ELF-1 (cell line): ENCODE measurements at regions not wholly inside any gene's neighbourhood (a gene's known extent, or its start where the extent isn't known, plus 50 kb on each side); places are given as distances from the start of the nearest gene placed in this dataset.

Experiments used
- DNase-seq: peaks from one replicate; pipeline ENCODE4 v3.0.0-alpha.2; 2016; ENCODE audit warnings: low read depth, low spot score

GRCh38 chr2:225766431-225766830, 366.9 kb downstream of the NYAP2 start:
- DNase-seq = no peak

GRCh38 chr2:225765820-225766219, 366.3 kb downstream of the NYAP2 start:
- no peak for DNase-seq

- DNase-seq = no peak
Observed at GRCh38 chr2:225764346-225764745, 364.8 kb downstream of the NYAP2 start.

GRCh38 chr2:225763711-225764110, 364.2 kb downstream of the NYAP2 start:
- DNase-seq = peak; percentile 12

DNA sequence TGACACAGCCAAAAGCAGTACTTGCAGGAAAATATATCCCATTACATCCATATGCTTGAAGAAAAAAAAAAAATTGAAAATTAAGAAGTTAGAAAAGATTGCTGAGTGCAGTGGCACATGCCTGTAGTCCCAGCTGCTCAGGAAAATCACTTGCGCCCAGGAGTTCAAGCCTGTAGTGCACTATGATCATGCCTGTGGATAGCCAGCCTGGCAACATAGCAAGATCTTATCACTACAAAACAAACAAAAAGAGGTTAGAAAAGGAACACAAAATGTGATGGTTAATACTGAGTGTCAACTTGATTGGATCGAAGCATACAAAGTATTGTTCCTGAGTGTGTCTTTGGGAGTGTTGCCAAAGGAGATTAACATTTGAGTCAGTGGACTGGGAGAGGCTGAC, 361.9 kb downstream of the NYAP2 start:
- no peak for DNase-seq

- DNase-seq = no peak
Observed at GRCh38 chr2:225757248-225757647, 357.7 kb downstream of the NYAP2 start.

DNA sequence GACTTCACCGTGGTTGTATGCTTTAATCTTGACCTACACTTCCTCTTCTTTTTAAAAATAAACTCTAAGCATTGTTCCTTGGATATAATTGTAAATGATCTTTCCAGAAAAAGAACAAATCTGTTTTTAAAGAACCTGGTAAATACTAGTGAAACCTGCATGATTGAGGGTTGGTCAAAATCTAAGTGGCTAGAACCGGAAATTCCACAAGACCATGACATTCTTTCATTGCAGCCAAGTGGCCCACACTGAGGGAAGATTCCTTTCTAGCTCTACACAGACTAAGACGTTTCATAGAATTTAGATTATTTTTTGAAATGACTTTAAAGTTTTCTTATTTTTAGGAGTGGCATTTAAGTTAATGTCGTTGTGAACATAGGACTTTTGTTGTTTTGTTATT, 356.7 kb downstream of the NYAP2 start:
- no peak for DNase-seq

- no peak for DNase-seq
Observed at GRCh38 chr2:225748609-225749008, 349.1 kb downstream of the NYAP2 start.

DNA sequence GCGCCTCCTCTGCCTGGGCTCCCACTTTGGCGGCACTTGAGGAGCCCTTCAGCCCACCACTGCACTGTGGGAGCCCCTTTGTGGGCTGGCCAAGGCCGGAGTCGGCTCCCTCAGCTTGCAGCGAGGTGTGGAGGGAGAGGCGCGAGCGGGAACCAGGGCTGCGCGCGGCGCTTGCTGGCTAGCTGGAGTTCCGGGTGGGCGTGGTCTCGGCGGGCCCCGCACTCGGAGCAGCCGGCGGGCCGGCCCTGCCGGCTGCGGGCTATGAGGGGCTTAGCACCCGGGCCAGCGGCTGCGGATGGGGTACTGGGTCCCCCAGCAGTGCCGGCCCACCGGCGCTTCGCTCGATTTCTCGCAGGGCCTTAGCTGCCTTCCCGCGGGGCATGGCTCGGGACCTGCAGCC, 344.5 kb downstream of the NYAP2 start:
- DNase-seq = peak; percentile 64

GRCh38 chr2:225742487-225742886, 343.0 kb downstream of the NYAP2 start:
- DNase-seq = no peak

DNA sequence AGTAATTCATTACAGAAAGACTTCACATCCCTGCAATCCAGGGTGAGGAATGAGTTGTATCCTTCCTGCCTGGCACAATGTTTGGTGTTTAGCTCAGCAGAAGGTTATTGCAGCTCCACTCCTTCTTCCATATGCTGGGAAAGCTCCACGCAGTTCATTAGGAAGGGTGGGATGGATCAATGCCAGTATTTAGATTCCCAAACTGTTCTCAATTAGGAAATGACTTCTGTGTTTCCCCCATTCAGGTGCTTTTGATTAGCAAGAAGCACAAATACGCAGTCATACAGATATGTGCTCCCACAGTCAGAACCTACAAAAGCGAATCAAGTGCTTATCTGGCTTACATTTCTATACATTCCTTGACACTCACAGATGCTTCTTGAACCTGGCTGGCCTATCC, 340.6 kb downstream of the NYAP2 start:
- no peak for DNase-seq

DNA sequence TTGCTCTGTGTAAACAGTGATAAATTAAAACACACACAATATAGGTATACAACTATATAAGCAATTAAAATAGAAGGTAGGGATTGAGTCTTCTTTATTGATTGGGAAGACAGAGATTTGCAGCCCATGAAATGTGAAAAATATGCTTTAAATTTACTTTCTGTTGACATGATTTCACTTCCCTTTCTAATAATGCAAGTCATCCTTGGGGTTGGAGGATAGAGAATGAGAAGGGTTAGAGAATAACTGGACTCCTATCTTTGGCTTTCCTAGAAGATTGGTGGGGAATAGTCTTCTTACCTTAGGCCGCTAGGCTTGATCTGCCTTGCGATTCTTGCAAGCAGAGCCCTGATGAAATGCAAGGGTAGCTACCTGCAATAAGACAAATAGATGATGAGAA, 339.8 kb downstream of the NYAP2 start:
- no peak for DNase-seq

- DNase-seq = no peak
Observed at GRCh38 chr2:225738735-225739134, 339.2 kb downstream of the NYAP2 start.

DNA sequence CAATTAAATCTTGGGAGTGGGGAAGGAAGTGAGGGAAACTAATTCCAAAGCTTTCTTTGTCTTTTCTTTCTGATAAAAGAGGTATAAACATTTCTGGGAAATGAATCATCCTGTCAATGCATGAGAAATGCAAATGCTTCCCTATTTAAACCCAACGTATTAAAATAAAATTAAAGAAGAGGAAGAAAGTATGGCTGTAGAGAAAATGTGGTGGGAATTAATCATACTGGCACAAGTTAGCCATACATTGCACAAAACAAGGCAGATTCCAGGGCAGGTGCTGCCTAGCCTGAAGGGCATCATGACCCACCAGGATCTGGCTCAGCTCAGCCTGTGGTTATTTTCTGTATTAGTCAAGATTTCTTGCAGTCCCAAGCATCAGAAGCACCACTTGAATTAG, 338.0 kb downstream of the NYAP2 start:
- no peak for DNase-seq

DNA sequence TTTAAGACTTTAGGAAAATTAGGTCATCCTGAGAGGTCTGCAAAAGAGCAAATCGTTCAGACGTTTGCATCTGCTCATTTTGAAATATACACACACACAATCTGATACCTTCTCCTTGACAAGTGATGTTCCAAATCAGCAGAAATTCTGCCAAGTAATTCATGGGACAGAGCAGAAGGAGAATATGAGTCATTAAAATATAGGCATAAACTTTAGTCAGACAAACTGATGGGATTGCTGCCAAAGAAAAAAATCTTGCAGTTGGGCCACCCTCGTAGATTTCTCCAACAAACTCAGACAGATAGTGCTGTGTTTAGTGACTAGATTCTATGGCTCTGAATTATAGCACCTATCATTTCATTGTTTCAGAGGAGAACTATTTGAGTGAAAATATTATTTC, 336.3 kb downstream of the NYAP2 start:
- DNase-seq = no peak

DNA sequence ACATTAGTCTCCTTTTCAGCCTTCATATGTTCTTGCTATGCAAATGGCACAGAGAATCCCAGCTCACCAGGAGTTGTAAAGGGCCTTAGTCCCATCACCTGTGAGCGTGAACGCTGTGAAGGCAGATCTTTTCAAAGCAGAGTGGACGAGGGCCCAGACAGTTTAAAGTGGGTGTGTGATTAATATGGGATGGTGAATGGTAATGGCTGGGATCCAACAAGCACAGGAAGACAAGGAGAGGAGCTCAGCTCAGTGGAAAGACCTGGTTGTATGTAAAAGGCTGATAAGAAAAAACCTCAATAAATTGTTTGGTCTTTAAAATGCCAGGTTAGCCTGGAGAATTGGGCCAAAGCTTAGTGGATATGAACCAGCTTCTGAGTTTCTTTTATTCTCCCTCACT, 326.2 kb downstream of the NYAP2 start:
- DNase-seq = no peak
